Activated CD8-positive, alpha-beta T cell treated with anti-CD3 and anti-CD28 coated beads, Interleukin-2, amount 10 ng/mL, durations not matched to agents 7 days and 5 days (primary cell): ENCODE measurements at regions not wholly inside any gene's neighbourhood (a gene's known extent, or its start where the extent isn't known, plus 50 kb on each side); places are given as distances from the start of the nearest gene placed in this dataset. TPM values are rescaled to one million over a fixed set of nuclear protein-coding genes. Genes with fewer than 3 reads are reported as not detected.

Experiments
- ATAC-seq: fragments of 150-1000 bp; cut with Tn5 transposase; one replicate; pipeline ENCODE4 v1.10.0; 2021; ENCODE audit warnings: moderate library complexity
- CTCF ChIA-PET: fragments of 350-600 bp; sonication (Branson Sonifier 250); formaldehyde crosslinking; loops from one replicate; lab custom pipeline; 2021; ENCODE audit warnings: antibody characterized with exemption; lab: Charles Lee
- POLR2A ChIA-PET: fragments of 350-600 bp; sonication (Branson Sonifier 250); formaldehyde crosslinking; loops from one replicate; lab custom pipeline; 2021; ENCODE audit warnings: antibody characterized with exemption; lab: Charles Lee
- DNase-seq: peaks from one replicate; pipeline ENCODE4 v3.0.0-alpha.2; 2020
- H3K27ac Mint-ChIP-seq: one replicate; pipeline ENCODE4 v1.8.0; 2021; ENCODE audit warnings: mild to moderate bottlenecking, mixed read lengths
- H3K27me3 Mint-ChIP-seq: one replicate; pipeline ENCODE4 v1.8.0; 2021; ENCODE audit warnings: low read depth, mixed read lengths
- H3K36me3 Mint-ChIP-seq: one replicate; pipeline ENCODE4 v1.8.0; 2021; ENCODE audit warnings: low read depth, mixed read lengths
- H3K4me1 Mint-ChIP-seq: one replicate; pipeline ENCODE4 v1.8.0; 2021; ENCODE audit warnings: low read depth, mixed read lengths
- H3K4me3 Mint-ChIP-seq: one replicate; pipeline ENCODE4 v1.8.0; 2021; ENCODE audit warnings: mild to moderate bottlenecking, mixed read lengths
- H3K9me3 Mint-ChIP-seq: one replicate; pipeline ENCODE4 v1.8.0; 2022; ENCODE audit warnings: mixed read lengths; ENCODE audit not compliant: insufficient read depth
- microRNA-seq: library from miRNA; unstranded; fragments of <30 nt; microRNA quantifications from one replicate; pipeline ENCODE4 v1.2.0, GENCODE V29; 2022

DNA sequence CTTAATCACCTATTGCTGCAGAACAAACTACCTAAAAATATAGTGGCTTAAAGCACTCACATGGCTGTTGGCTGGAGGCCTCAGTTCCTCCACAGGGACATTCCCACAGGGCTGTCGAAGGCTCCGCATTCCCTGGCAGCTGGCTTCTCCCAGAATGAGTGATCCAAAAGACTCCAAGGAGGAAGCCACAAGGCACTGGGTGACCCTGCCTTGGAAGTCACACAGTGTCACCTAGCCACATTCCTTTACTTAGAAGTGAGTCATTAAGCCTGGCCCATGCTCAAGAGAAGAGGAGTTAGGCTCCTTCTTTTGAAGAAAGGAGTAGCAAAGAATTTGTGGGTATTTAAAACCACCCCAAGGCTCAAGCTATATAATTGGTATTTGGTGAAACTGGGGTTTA is 63.9 kb upstream of the MAP1LC3B2 start:
- DNase-seq (no peak), ATAC-seq (no peak)
- Mint-ChIP-seq H3K4me3 (no peak overlapping the region), H3K36me3 (no peaks in the 10 kb centered on the region), H3K9me3 (no peaks in the 10 kb centered on the region), H3K4me1 (no peaks in the 10 kb centered on the region), H3K27me3 (no peaks in the 10 kb centered on the region), H3K27ac (no peak overlapping the region)
- CTCF ChIA-PET = no interaction called here
- POLR2A ChIA-PET = no interaction called here

DNA sequence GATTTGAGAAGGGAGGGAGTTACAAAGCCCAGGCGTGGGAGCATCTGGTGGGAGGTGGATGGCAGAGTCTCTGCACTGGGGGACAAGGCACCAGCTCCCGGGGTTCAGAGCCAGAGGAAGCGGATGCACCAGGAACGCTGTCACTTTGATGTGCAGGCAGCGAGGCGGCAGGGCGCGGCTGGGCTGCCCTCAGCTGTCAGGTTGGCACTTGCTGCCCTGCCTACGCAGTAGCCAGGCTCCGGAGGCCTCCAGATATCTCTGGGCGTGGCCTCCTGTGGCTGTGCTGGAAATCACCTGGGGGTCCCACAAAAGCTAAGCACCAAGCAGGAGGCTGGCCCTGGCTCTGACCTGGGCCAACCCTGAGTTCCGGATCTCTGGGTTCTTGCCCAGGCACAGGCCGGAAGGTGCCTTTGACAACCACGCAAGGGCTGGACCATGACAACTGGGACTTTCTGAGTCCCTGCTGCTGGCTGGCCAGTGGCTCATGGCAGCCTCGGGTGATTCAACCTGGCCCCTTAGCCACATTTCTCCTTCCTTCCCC is 62.1 kb upstream of the MAP1LC3B2 start:
- no peak overlapping the region for H3K27ac Mint-ChIP-seq
- no peaks in the 10 kb centered on the region for H3K9me3 Mint-ChIP-seq
- H3K36me3 Mint-ChIP-seq = no peaks in the 10 kb centered on the region
- H3K4me3 Mint-ChIP-seq = no peak overlapping the region
- H3K4me1 Mint-ChIP-seq = no peaks in the 10 kb centered on the region
- DNase-seq (no peak), ATAC-seq (no peak)
- ChIA-PET POLR2A (interaction anchor here (0.6 kb wide), 1 partner anchor 105 kb away, joined by 3 read pairs; no protein-coding TSS in a partner anchor), CTCF (no interaction called here)
- no peaks in the 10 kb centered on the region for H3K27me3 Mint-ChIP-seq

DNA sequence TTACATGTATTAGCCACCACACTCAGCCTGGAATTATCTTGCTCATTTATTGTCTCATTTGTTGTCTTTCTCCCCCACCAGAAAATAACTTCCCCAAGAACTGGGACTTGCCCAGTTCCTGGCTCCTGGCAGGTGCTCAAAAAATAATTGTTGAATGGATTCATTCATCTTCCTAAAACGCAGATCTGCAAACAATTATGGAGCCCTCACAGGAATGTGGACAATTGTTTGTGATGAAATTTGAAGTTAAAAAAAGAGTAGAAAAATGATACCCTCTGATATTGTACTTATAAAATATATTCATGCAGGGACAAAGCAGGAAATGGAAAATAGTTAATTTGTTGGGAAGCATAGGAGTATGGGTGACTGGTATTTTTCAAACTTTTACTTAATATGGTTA is 60.7 kb upstream of the MAP1LC3B2 start:
- Mint-ChIP-seq H3K4me3 (no peak overlapping the region), H3K4me1 (no peaks in the 10 kb centered on the region), H3K27ac (no peak overlapping the region), H3K27me3 (peaks cover 5% of the 10 kb centered on the region), H3K36me3 (no peaks in the 10 kb centered on the region), H3K9me3 (no peaks in the 10 kb centered on the region)
- ChIA-PET POLR2A (no interaction called here), CTCF (no interaction called here)
- DNase-seq = no peak
- ATAC-seq = no peak

DNA sequence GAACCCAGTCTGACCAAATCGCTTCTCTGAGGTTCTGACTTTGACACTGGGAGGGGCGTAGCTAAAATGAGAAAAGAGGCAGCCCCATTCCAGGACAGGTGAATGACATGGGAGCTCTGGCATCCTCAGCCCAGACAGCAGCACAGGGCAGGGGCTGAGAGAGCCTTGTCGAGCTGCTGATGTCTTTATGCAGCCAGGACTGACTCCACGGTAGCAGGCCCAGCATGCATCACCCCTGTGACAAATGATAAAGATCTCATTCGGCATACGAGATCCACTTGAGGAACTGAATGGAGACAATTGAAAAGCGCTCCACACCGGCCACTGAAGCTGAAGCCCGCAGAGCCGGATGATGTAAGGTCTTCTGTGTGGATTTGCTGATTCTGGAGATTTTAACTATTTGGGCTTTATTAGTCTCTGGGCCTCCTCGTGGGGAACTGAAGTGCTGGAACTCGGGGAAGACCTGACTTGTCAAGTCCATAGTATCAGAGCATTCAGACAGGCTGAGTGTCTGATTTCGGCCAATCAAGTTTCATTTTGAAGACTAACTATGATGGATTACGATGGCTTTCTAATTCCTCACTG is 56.9 kb upstream of the MAP1LC3B2 start:
- ChIA-PET POLR2A (no interaction called here), CTCF (no interaction called here)
- no peak for ATAC-seq
- Mint-ChIP-seq H3K4me1 (no peaks in the 10 kb centered on the region), H3K4me3 (no peak overlapping the region), H3K27ac (no peak overlapping the region), H3K9me3 (no peaks in the 10 kb centered on the region), H3K27me3 (peaks cover 16% of the 10 kb centered on the region), H3K36me3 (no peaks in the 10 kb centered on the region)
- no peak for DNase-seq

DNA sequence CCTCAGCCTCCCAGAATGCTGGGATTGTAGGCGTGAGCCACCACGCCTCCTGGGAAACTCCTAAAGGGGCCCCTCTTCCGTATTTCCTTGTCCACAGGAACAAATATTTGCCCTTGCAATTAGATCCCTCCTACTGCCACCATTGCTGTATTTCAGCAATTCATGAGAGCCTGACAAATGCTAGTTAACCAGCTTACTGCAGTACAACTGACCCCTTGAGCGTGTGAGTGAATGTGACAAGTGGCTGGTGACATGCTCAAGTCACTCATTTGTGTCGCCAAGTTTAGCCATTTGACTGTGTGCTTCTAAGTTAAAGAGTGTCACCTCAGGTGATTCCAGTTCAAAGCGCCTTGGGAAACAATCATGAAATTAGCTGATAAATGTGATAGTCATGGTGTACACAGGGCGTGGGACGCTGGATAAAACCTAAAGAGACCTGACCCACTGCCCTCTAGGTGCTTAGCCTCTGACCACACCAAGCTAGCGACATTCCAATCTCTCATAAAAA is 56.1 kb upstream of the MAP1LC3B2 start:
- no peak overlapping the region for H3K27ac Mint-ChIP-seq
- no peaks in the 10 kb centered on the region for H3K36me3 Mint-ChIP-seq
- peaks cover 3% of the 10 kb centered on the region for H3K4me1 Mint-ChIP-seq
- H3K4me3 Mint-ChIP-seq = no peak overlapping the region
- no peak for DNase-seq
- peaks cover 20% of the 10 kb centered on the region for H3K27me3 Mint-ChIP-seq
- ChIA-PET CTCF (no interaction called here), POLR2A (no interaction called here)
- no peaks in the 10 kb centered on the region for H3K9me3 Mint-ChIP-seq
- no peak for ATAC-seq

DNA sequence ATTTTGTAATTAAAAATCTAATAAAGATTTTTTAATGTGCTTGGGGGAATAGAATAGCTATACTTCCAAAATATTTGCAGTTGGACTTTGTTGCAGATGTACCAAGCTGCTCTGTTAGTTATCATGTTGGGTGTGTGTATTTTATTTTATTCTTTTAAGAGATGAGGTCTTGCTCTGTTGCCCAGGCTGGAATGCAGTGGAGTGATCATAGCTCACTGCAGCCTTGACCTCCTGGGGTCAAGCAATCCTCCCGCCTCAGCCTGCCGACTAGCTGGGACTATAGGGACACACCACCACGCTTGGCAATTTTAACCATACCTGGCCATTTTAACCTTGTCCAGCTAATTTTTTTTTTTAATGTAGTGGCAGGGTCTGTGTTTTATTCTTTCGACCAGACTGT is 54.7 kb upstream of the MAP1LC3B2 start:
- Mint-ChIP-seq H3K4me3 (no peak overlapping the region), H3K9me3 (no peaks in the 10 kb centered on the region), H3K36me3 (no peaks in the 10 kb centered on the region), H3K4me1 (peaks cover 4% of the 10 kb centered on the region), H3K27me3 (peaks cover 24% of the 10 kb centered on the region), H3K27ac (no peak overlapping the region)
- CTCF ChIA-PET = no interaction called here
- POLR2A ChIA-PET = no interaction called here
- DNase-seq = no peak
- no peak for ATAC-seq

DNA sequence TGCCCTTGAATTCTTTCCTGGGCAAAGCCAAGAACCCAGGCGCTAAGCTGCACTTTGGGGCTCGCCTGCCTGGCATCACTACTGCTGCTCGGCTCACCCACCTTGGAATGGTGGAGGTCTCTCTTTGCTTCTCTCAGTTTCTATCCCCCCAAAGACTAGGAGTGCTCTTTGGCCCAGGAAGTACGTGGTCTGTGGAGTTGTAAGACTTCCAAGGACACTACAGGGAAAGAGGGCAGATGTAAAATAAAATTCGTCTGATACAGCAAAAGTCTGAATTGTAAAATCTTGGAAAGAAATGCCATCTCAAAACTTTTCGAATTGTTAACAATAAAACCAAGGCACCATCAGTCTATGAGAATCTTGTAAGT is 52.5 kb upstream of the MAP1LC3B2 start:
- Mint-ChIP-seq H3K4me1 (peaks cover 4% of the 10 kb centered on the region), H3K4me3 (no peak overlapping the region), H3K36me3 (no peaks in the 10 kb centered on the region), H3K9me3 (no peaks in the 10 kb centered on the region), H3K27ac (no peak overlapping the region), H3K27me3 (peaks cover 24% of the 10 kb centered on the region)
- ATAC-seq (no peak), DNase-seq (no peak)
- ChIA-PET POLR2A (no interaction called here), CTCF (no interaction called here)

DNA sequence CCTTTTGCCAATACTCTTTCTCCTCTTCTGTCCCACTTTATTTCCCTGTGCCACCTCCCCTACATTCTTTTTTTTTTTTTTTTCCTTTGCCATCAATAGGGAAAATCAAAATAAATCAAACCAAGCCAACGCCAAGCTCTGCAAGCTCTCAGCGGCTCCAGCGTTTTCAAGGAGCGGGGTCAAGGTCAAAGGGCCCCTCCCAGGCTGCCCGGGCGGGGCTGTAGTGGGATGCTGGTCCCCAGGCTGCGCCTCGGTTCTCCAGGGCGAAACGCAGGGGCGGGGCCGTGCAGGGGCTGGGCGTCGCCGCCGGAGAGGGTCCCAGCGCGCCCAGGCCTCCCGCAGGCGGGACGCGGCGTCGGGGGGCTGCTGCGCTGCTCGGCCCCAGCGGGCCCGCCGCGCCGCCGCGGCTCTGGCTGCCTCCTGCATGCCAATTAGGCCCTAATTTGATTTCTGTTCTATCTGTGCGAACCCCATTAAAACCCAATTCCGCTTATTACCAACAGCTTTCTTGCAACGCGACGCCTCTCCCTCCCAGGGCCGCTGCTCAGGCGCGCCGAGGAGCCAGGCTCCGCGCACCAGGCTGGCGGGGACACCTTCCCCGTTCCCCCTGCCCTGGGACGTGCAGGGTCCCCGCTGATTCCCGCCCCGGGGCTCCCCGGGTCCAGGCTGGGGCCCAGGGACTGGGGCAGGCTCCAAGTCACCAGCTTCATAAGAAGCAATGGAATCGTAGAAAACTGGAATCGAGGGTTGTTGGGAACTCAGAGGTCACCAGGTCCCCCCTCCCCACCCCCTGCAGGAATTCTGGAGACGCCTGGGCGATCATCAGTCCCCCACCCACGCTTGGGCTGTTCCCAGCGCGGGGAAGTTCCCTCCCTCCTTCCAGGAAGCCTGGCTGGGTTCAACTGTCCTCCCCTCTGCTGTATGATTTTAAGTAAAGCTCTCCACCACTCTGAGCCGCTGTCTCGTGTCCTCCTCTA is 50.7 kb upstream of the MAP1LC3B2 start:
- H3K4me1 Mint-ChIP-seq = peaks cover 4% of the 10 kb centered on the region
- H3K9me3 Mint-ChIP-seq = no peaks in the 10 kb centered on the region
- peak; percentile 63 for ATAC-seq
- no peaks in the 10 kb centered on the region for H3K36me3 Mint-ChIP-seq
- H3K4me3 Mint-ChIP-seq = no peak overlapping the region
- H3K27me3 Mint-ChIP-seq = peaks cover 22% of the 10 kb centered on the region
- no peak overlapping the region for H3K27ac Mint-ChIP-seq
- ChIA-PET CTCF (no interaction called here), POLR2A (no interaction called here)
- DNase-seq = no peak

Small RNA genes in the stretch of these regions (microRNA-seq; reads per million reads assigned to microRNA genes)
- gene MIR4472-2 = not detected
